GM12872 (cell line): ENCODE measurements at regions not wholly inside any gene's neighbourhood (a gene's known extent, or its start where the extent isn't known, plus 50 kb on each side); places are given as distances from the start of the nearest gene placed in this dataset.

ENCODE experiments used
- CTCF ChIP-seq: IDR thresholded peaks from 3 replicates; pipeline ENCODE4 v1.5.1; 2011; ENCODE audit warnings: low read depth, mild to moderate bottlenecking, low read length, moderate library complexity; ENCODE audit not compliant: insufficient read depth

- no peak for TF ChIP-seq CTCF
Measured at GRCh38 chr11:70674605-70675004, 276.3 kb downstream of the CTTN start.

GRCh38 chr11:70675697-70676374, 277.5 kb downstream of the CTTN start:
- TF ChIP-seq CTCF, result no peak

GRCh38 chr11:70677232-70677916, 279.0 kb downstream of the CTTN start:
- TF ChIP-seq CTCF, result no peak

- TF ChIP-seq CTCF, result no peak
Measured at GRCh38 chr11:70678931-70679900, 280.9 kb downstream of the CTTN start.

- no peak for TF ChIP-seq CTCF
Measured at GRCh38 chr11:70680781-70681281, 282.5 kb downstream of the CTTN start.

- TF ChIP-seq CTCF, result no peak
Measured at GRCh38 chr11:70682056-70682455, 283.7 kb downstream of the CTTN start.

GRCh38 chr11:70682760-70683159, 284.4 kb downstream of the CTTN start:
- no peak for TF ChIP-seq CTCF
